Muscle layer of duodenum (tissue), 2 donors: ENCODE measurements at regions not wholly inside any gene's neighbourhood (a gene's known extent, or its start where the extent isn't known, plus 50 kb on each side); places are given as distances from the start of the nearest gene placed in this dataset.

ENCODE experiments used
- H3K27ac ChIP-seq: one replicate; pipeline ENCODE4 v1.7.0; 2013; ENCODE audit warnings: mild to moderate bottlenecking, low read length
- H3K27me3 ChIP-seq: one replicate; pipeline ENCODE4 v1.7.0; 2013; ENCODE audit warnings: low read depth, mild to moderate bottlenecking, control low read depth, low read length
- H3K36me3 ChIP-seq, 2 donors: one replicate each; pipeline ENCODE4 v1.7.0; 2013; ENCODE audit warnings: low read length in 2 of 2, control low read depth in 1 of 2, mild to moderate bottlenecking in 1 of 2; ENCODE audit not compliant: insufficient read depth in 2 of 2, control insufficient read depth in 1 of 2
- H3K4me1 ChIP-seq, 2 donors: one replicate each; pipeline ENCODE4 v1.7.0; 2013; ENCODE audit warnings: low read length in 2 of 2, mild to moderate bottlenecking in 2 of 2, control low read depth in 1 of 2, moderate library complexity in 1 of 2; ENCODE audit not compliant: insufficient read depth in 2 of 2, control insufficient read depth in 1 of 2
- H3K4me3 ChIP-seq, 2 donors: one replicate each; pipeline ENCODE4 v1.7.0; 2013; ENCODE audit warnings: low read length in 2 of 2, low read depth in 1 of 2, mild to moderate bottlenecking in 1 of 2
- H3K9me3 ChIP-seq, 2 donors: one replicate each; pipeline ENCODE4 v1.7.0; 2013; ENCODE audit warnings: low read length in 2 of 2, control low read depth in 1 of 2, mild to moderate bottlenecking in 1 of 2; ENCODE audit not compliant: control insufficient read depth in 1 of 2
- donor health status: healthy.

- H3K36me3 ChIP-seq, result no peaks in the 10 kb centered on the region
- H3K27me3 ChIP-seq, result no peaks in the 10 kb centered on the region
- H3K4me1 ChIP-seq, result peaks cover 0 to 5% of the 10 kb centered on the region in 2 donors
- no peaks in the 10 kb centered on the region for H3K9me3 ChIP-seq
- H3K4me3 ChIP-seq, result peak overlapping the region in 1 of 2 donors; percentile 0
- H3K27ac ChIP-seq, result peak overlapping the region; percentile 78
These were observed 50.5 kb upstream of the UBE2L5 start for GRCh38 chr13:30371649-30372265.
